Endothelial cell of umbilical vein (primary cell): ENCODE measurements at regions not wholly inside any gene's neighbourhood (a gene's known extent, or its start where the extent isn't known, plus 50 kb on each side); places are given as distances from the start of the nearest gene placed in this dataset.

Experiments used
- BruUV-seq: library from RNA; stranded (reverse); fragments of 400-500 nt; replicated peaks from 2 replicates; lab custom pipeline; 2021; lab: Mats Ljungman, UMichigan
- CTCF ChIA-PET: fragments of 300-600, 350-600 bp; sonication (Branson Sonifier 250); formaldehyde crosslinking; loops from one replicate; lab custom pipeline; 2021; ENCODE audit warnings: antibody characterized with exemption, inconsistent platforms; lab: Charles Lee
- POLR2A ChIA-PET: fragments of 300-600, 350-600 bp; sonication (Branson Sonifier 250); formaldehyde crosslinking; loops from one replicate; lab custom pipeline; 2021; ENCODE audit warnings: antibody characterized with exemption, inconsistent platforms; lab: Charles Lee
- DNase-seq: peaks from one replicate; pipeline ENCODE4 v3.0.0-alpha.2; 2011; ENCODE audit warnings: low read depth, low spot score
- FAIRE-seq: peaks from 2 replicates; lab custom pipeline; 2011; peaks lifted over from hg19 to GRCh38; lab: Jason Lieb, UNC
- H2AFZ ChIP-seq: 2 replicates; pipeline ENCODE4 v1.6.0; 2012; ENCODE audit warnings: low read depth, low read length, control low read depth, inconsistent platforms
- H3K27ac ChIP-seq: 2 replicates; pipeline ENCODE4 v1.5.1; 2011; ENCODE audit warnings: low read depth, mild to moderate bottlenecking, control low read depth, low read length, moderate library complexity; ENCODE audit not compliant: insufficient read depth
- H3K27me3 ChIP-seq, 2 experiments: 2 replicates each; pipeline versions ENCODE4 v1.6.0 to v1.6.1; 2011; ENCODE audit warnings: low read length in 2 of 2, mixed read lengths in 1 of 2; ENCODE audit not compliant: control insufficient read depth in 2 of 2, insufficient read depth in 2 of 2
- H3K36me3 ChIP-seq, 2 experiments: 2 replicates in 1 of 2; 3 replicates in 1 of 2; pipeline ENCODE4 v1.5.1; 2011; ENCODE audit warnings: low read length in 2 of 2, mild to moderate bottlenecking in 1 of 2, moderate library complexity in 1 of 2; ENCODE audit not compliant: control insufficient read depth in 2 of 2, insufficient read depth in 2 of 2; ENCODE audit errors: extremely low read depth in 1 of 2
- H3K4me1 ChIP-seq: 3 replicates; pipeline ENCODE4 v1.5.1; 2011; ENCODE audit warnings: mild to moderate bottlenecking, low read length; ENCODE audit not compliant: control insufficient read depth, insufficient read depth; ENCODE audit errors: extremely low read depth
- H3K4me2 ChIP-seq: 2 replicates; pipeline ENCODE4 v1.6.1; 2011; ENCODE audit warnings: low read length, control low read depth, mixed read lengths; ENCODE audit not compliant: insufficient read depth
- H3K4me3 ChIP-seq, 3 experiments: fragments of 200-600 bp in 1 of 3; sonication (generic), shearing (Covaris generic) in 1 of 3; replicated peaks in 1 of 3; 2 replicates each; pipeline ENCODE4 v1.5.1; 2011 to 2016; ENCODE audit warnings: control low read depth in 3 of 3, low read length in 3 of 3, mild to moderate bottlenecking in 2 of 3, inconsistent platforms in 1 of 3, low read depth in 1 of 3, moderate library complexity in 1 of 3; ENCODE audit not compliant: insufficient read depth in 1 of 3
- H3K79me2 ChIP-seq: 2 replicates; pipeline ENCODE4 v1.6.0; 2012; ENCODE audit warnings: low read length, inconsistent platforms; ENCODE audit not compliant: control insufficient read depth, insufficient read depth
- H3K9ac ChIP-seq: replicated peaks from 2 replicates; pipeline ENCODE3; 2011; ENCODE audit warnings: low read length, control low read depth; ENCODE audit not compliant: insufficient read depth; ENCODE audit errors: extremely low read depth
- H3K9me1 ChIP-seq: replicated peaks from 3 replicates; pipeline ENCODE4 v1.6.0; 2011; ENCODE audit warnings: mild to moderate bottlenecking, low read length; ENCODE audit not compliant: control insufficient read depth, insufficient read depth; ENCODE audit errors: extremely low read depth
- H3K9me3 ChIP-seq: replicated peaks from 2 replicates; pipeline ENCODE4 v1.5.1; 2012; ENCODE audit warnings: low read length, inconsistent platforms; ENCODE audit not compliant: control insufficient read depth, insufficient read depth
- H4K20me1 ChIP-seq: replicated peaks from 2 replicates; pipeline ENCODE3; 2011; ENCODE audit warnings: mild to moderate bottlenecking, low read length; ENCODE audit not compliant: control insufficient read depth, insufficient read depth; ENCODE audit errors: extremely low read depth
- EZH2 ChIP-seq: IDR thresholded peaks from 2 replicates; pipeline ENCODE4 v1.6.1; 2012; ENCODE audit warnings: borderline replicate concordance, low read depth, mild to moderate bottlenecking, moderate library complexity, low read length, inconsistent platforms; ENCODE audit not compliant: severe bottlenecking
- FOS ChIP-seq: IDR thresholded peaks from 2 replicates; pipeline ENCODE4 v1.6.1; 2011; ENCODE audit warnings: mild to moderate bottlenecking, low read length, moderate library complexity, borderline replicate concordance; ENCODE audit not compliant: insufficient read depth
- GATA2 ChIP-seq: IDR thresholded peaks from 2 replicates; pipeline ENCODE4 v1.7.0; 2011; ENCODE audit warnings: low read depth, mild to moderate bottlenecking, moderate library complexity, mixed read lengths, low read length; ENCODE audit not compliant: insufficient read length, insufficient read depth
- JUN ChIP-seq: IDR thresholded peaks from 2 replicates; pipeline ENCODE4 v1.6.1; 2011; ENCODE audit warnings: borderline replicate concordance, low read depth; ENCODE audit not compliant: insufficient read length, insufficient read depth
- MAX ChIP-seq: IDR thresholded peaks from 2 replicates; pipeline ENCODE4 v1.6.1; 2011; ENCODE audit not compliant: insufficient read depth, insufficient read length
- MYC ChIP-seq: IDR thresholded peaks from one replicate; pipeline ENCODE4 v1.6.1; 2011; ENCODE audit warnings: mild to moderate bottlenecking, low read depth, low read length
- POLR2A ChIP-seq: IDR thresholded peaks from 2 replicates; pipeline ENCODE4 v1.6.1; 2012; ENCODE audit warnings: low read depth, mild to moderate bottlenecking, control low read depth, low read length
- POLR2AphosphoS5 ChIP-seq: IDR thresholded peaks from 2 replicates; pipeline ENCODE4 v1.6.1; 2012; ENCODE audit warnings: low read depth, mild to moderate bottlenecking, control low read depth, low read length, moderate library complexity; ENCODE audit not compliant: insufficient read depth
- dilution Hi-C: fragments of 300-500 bp; cut with MboI; formaldehyde crosslinking; loops from one replicate; pipeline ENCODE4 v1.15.0; 2019; ENCODE audit warnings: low sequenced_read_pairs; ENCODE audit not compliant: extremely low pct_ligation_motif_present
- intact Hi-C: fragments of 100-400 bp; cut with micrococcal nuclease; formaldehyde crosslinking; loops from one replicate; pipeline ENCODE4 v1.10.0; 2022
- TF ChIP-seq, protein P1 (sequence below), 2 donors: IDR thresholded peaks; 1 replicate in 1 of 2; 2 replicates in 1 of 2; pipeline ENCODE4 v1.5.1; 2011; ENCODE audit warnings: low read length in 2 of 2, mild to moderate bottlenecking in 2 of 2, moderate library complexity in 2 of 2, control low read depth in 1 of 2, inconsistent platforms in 1 of 2, low read depth in 1 of 2; ENCODE audit not compliant: insufficient read depth in 1 of 2; ENCODE audit errors: extremely low read depth in 1 of 2

- no peaks in the 10 kb centered on the region for H3K4me1 ChIP-seq
- BruUV-seq = no TSS peak
- H2AFZ ChIP-seq = no peak overlapping the region
- dilution Hi-C loops (no loop called here), intact Hi-C loops (no loop called here)
- DNase-seq = no peak
- H3K9me1 ChIP-seq = no peaks in the 10 kb centered on the region
- H3K27me3 ChIP-seq = no peaks in the 10 kb centered on the region
- H3K9me3 ChIP-seq = no peaks in the 10 kb centered on the region
- ChIA-PET POLR2A (no interaction called here), CTCF (interaction anchor here (1.2 kb wide), 1 partner anchor 9 kb away, joined by 3 read pairs; no protein-coding TSS in a partner anchor)
- H3K9ac ChIP-seq = no peak overlapping the region
- H3K27ac ChIP-seq = no peak overlapping the region
- H3K4me3 ChIP-seq = no peak overlapping the region
- no peaks in the 10 kb centered on the region for H3K79me2 ChIP-seq
- H4K20me1 ChIP-seq = no peaks in the 10 kb centered on the region
- no peak overlapping the region for H3K4me2 ChIP-seq
- TF ChIP-seq MYC = no peak
- TF ChIP-seq JUN = no peak
- TF ChIP-seq, protein P1, sequence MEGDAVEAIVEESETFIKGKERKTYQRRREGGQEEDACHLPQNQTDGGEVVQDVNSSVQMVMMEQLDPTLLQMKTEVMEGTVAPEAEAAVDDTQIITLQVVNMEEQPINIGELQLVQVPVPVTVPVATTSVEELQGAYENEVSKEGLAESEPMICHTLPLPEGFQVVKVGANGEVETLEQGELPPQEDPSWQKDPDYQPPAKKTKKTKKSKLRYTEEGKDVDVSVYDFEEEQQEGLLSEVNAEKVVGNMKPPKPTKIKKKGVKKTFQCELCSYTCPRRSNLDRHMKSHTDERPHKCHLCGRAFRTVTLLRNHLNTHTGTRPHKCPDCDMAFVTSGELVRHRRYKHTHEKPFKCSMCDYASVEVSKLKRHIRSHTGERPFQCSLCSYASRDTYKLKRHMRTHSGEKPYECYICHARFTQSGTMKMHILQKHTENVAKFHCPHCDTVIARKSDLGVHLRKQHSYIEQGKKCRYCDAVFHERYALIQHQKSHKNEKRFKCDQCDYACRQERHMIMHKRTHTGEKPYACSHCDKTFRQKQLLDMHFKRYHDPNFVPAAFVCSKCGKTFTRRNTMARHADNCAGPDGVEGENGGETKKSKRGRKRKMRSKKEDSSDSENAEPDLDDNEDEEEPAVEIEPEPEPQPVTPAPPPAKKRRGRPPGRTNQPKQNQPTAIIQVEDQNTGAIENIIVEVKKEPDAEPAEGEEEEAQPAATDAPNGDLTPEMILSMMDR (IDR thresholded peaks at IDR 0.05; ENCODE audit: extremely low read depth in 1 of 2, insufficient read depth in 1 of 2, low read depth in 1 of 2, low read length in 2 of 2) = no peak
- no peak for TF ChIP-seq MAX
- TF ChIP-seq POLR2AphosphoS5 = no peak
- no peak for TF ChIP-seq FOS
- TF ChIP-seq GATA2 = no peak
- TF ChIP-seq POLR2A = no peak
- TF ChIP-seq EZH2 = no peak
- FAIRE-seq = no peak
- no peaks in the 10 kb centered on the region for H3K36me3 ChIP-seq
These were observed 360.3 kb upstream of the PDGFD start for GRCh38 chr11:104524254-104524653.
